ENCODE measurements at regions not wholly inside any gene's neighbourhood (a gene's known extent, or its start where the extent isn't known, plus 50 kb on each side); places are given as distances from the start of the nearest gene placed in this dataset.

GRCh38 chr5:88606626-88607025 is 276.4 kb downstream of the MEF2C start:
- POLR2A ChIA-PET: no interaction called here
- in situ Hi-C loops (cut with MboI): no loop called here
- 36% methylated on average over 5 of the region's 5 CpGs for WGBS (ENCODE audit: insufficient coverage, insufficient replicate concordance, low lambda C conversion rate, missing lambda C conversion rate)
- no peaks in the 10 kb centered on the region for H3K9me3 ChIP-seq (replicated peaks; ENCODE audit: control insufficient read depth, insufficient read depth, low read length)
- ATAC-seq (no peak), FAIRE-seq (no peak), DNase-seq (ENCODE audit: low read depth, low spot score) (no peak)
- H2AFZ ChIP-seq (ENCODE audit: control insufficient read depth, low read depth, low read length): no peak overlapping the region
- intact Hi-C loops (cut with micrococcal nuclease; ENCODE audit: unreplicated experiment): no loop called here
- H3K27ac ChIP-seq (ENCODE audit: control insufficient read depth, insufficient read depth): no peak overlapping the region
- RAD21 ChIA-PET (ENCODE audit: unreplicated experiment): no interaction called here
- SMC1A ChIA-PET (ENCODE audit: uncharacterized antibody, unreplicated experiment): no interaction called here
- H3K36me3 ChIP-seq (ENCODE audit: control insufficient read depth in 2 of 2, insufficient read depth in 2 of 2, low read length in 1 of 2): no peaks in the 10 kb centered on the region
- no peaks in the 10 kb centered on the region for H3K27me3 ChIP-seq (replicated peaks in 1 of 2; ENCODE audit: control insufficient read depth in 2 of 2, insufficient read depth in 2 of 2, low read length in 1 of 2)
- H3K79me2 ChIP-seq (ENCODE audit: control insufficient read depth, insufficient read depth, low read length): no peaks in the 10 kb centered on the region
- TF ChIP-seq MEF2A (IDR thresholded peaks at IDR 0.05; ENCODE audit: insufficient read depth, low read depth, low read length): no peak
- TF ChIP-seq BCL3 (IDR thresholded peaks at IDR 0.05; ENCODE audit: borderline replicate concordance, insufficient read depth, low read depth, low read length, poor library complexity, severe bottlenecking): no peak
- TF ChIP-seq EZH2 (IDR thresholded peaks at IDR 0.05; ENCODE audit: borderline replicate concordance, control insufficient read depth, low read depth, low read length): no peak
- no peak for TF ChIP-seq RBBP5 (conservative IDR thresholded peaks at IDR 0.05)
- no peak for TF ChIP-seq LARP7 (IDR thresholded peaks at IDR 0.05)
- TF ChIP-seq ATF2 (IDR thresholded peaks at IDR 0.05; ENCODE audit: low read length): no peak
- TF ChIP-seq SMARCA5 (IDR thresholded peaks at IDR 0.05): no peak
- TF ChIP-seq SPI1 (IDR thresholded peaks at IDR 0.05; ENCODE audit: borderline replicate concordance, insufficient read depth, low read depth, low read length): no peak
- TF ChIP-seq FOS (IDR thresholded peaks at IDR 0.05; ENCODE audit: borderline replicate concordance, extremely low read depth, insufficient read length): no peak
- no peak for TF ChIP-seq ZSCAN29 (IDR thresholded peaks at IDR 0.05)
- no peak for TF ChIP-seq SUPT20H (IDR thresholded peaks at IDR 0.05; ENCODE audit: borderline replicate concordance, control insufficient read depth, low read depth, low read length)
- TF ChIP-seq MYC (IDR thresholded peaks at IDR 0.05; ENCODE audit: insufficient read depth, insufficient read length, insufficient replicate concordance, low read length, severe bottlenecking): no peak
- no peak for TF ChIP-seq CBX5 (IDR thresholded peaks at IDR 0.05; ENCODE audit: low read depth)
- no TSS peak for BruUV-seq (replicated peaks)
- no peaks in the 10 kb centered on the region for H3K4me1 ChIP-seq (ENCODE audit: control insufficient read depth, insufficient read depth, low read length)
- CTCF ChIA-PET: no interaction called here
- no peaks in the 10 kb centered on the region for H4K20me1 ChIP-seq (ENCODE audit: control insufficient read depth, insufficient read depth)
- no peak overlapping the region for H3K4me2 ChIP-seq (ENCODE audit: control insufficient read depth, insufficient read depth)
- H3K4me3 ChIP-seq: no peak overlapping the region
- no peak overlapping the region for H3K9ac ChIP-seq (ENCODE audit: control insufficient read depth, insufficient read depth, low read length)

All from GM12878 (cell line).